22Rv1 (cell line): ENCODE measurements at regions not wholly inside any gene's neighbourhood (a gene's known extent, or its start where the extent isn't known, plus 50 kb on each side); places are given as distances from the start of the nearest gene placed in this dataset.

ENCODE experiments used
- CTCF ChIP-seq: fragments of 450-650 bp; IDR thresholded peaks from 2 replicates; pipeline ENCODE4 v1.5.1; 2017; ENCODE audit warnings: mild to moderate bottlenecking
- ZFX ChIP-seq: fragments of 450-650 bp; IDR thresholded peaks from 2 replicates; pipeline ENCODE4 v1.6.1; 2017; ENCODE audit warnings: antibody characterized with exemption, borderline replicate concordance

GRCh38 chr11:110818032-110818687 is 105.9 kb upstream of the ARHGAP20 start:
- TF ChIP-seq CTCF (no peak), ZFX (no peak)
